B cell (primary cell): ENCODE measurements at regions not wholly inside any gene's neighbourhood (a gene's known extent, or its start where the extent isn't known, plus 50 kb on each side); places are given as distances from the start of the nearest gene placed in this dataset.

Source experiments
- ATAC-seq: fragments of 200-7000 bp; cut with Tn5 transposase; one replicate; pipeline ENCODE4 v1.10.0; 2021; ENCODE audit warnings: low read depth, mild to moderate bottlenecking, moderate number of reproducible peaks, moderate library complexity
- CTCF ChIA-PET: fragments of 350-600 bp; sonication (Branson Sonifier 250); formaldehyde crosslinking; loops from one replicate; lab custom pipeline; 2021; ENCODE audit warnings: antibody characterized with exemption, inconsistent platforms; lab: Charles Lee
- POLR2A ChIA-PET: fragments of 350-600 bp; sonication (Branson Sonifier 250); formaldehyde crosslinking; loops from one replicate; lab custom pipeline; 2021; ENCODE audit warnings: antibody characterized with exemption; lab: Charles Lee
- DNase-seq: peaks from one replicate; pipeline ENCODE4 v3.0.0; 2013
- H2AFZ ChIP-seq: 2 replicates; pipeline ENCODE4 v1.6.1; 2012; ENCODE audit warnings: mild to moderate bottlenecking, low read depth, low read length; ENCODE audit not compliant: insufficient read depth, poor library complexity, severe bottlenecking
- H3K27ac ChIP-seq, 2 donors: 1 replicate in 1 of 2; 2 replicates in 1 of 2; pipeline ENCODE4 v1.5.1; 2012 to 2013; ENCODE audit warnings: low read length in 2 of 2, mild to moderate bottlenecking in 2 of 2, moderate library complexity in 1 of 2
- H3K27me3 ChIP-seq, 4 experiments: fragments of 200-600 bp in 1 of 4; sonication (generic) in 1 of 4; replicated peaks in 1 of 4; 1 replicate in 2 of 4; 2 replicates in 2 of 4; pipeline versions ENCODE4 v1.6.1 to v1.7.0; 2013 to 2016; ENCODE audit warnings: low read length in 3 of 4, mild to moderate bottlenecking in 2 of 4, mixed read lengths in 1 of 4, moderate library complexity in 1 of 4; ENCODE audit not compliant: insufficient read depth in 4 of 4, control insufficient read depth in 3 of 4; ENCODE audit errors: control extremely low read depth in 1 of 4
- H3K36me3 ChIP-seq, 2 experiments: replicated peaks in 1 of 2; 1 replicate in 1 of 2; 2 replicates in 1 of 2; pipeline versions ENCODE4 v1.6.1 to v1.7.1; 2013; ENCODE audit warnings: low read length in 1 of 2; ENCODE audit not compliant: insufficient read depth in 2 of 2, control insufficient read depth in 1 of 2; ENCODE audit errors: control extremely low read depth in 1 of 2, extremely low read depth in 1 of 2
- H3K4me1 ChIP-seq, 2 donors: fragments of 200-600 bp in 1 of 2; sonication (generic) in 1 of 2; 1 replicate in 1 of 2; 2 replicates in 1 of 2; pipeline versions ENCODE4 v1.5.1 to v1.6.1; 2013 to 2017; ENCODE audit warnings: low read length in 2 of 2; ENCODE audit not compliant: control insufficient read depth in 2 of 2, insufficient read depth in 2 of 2
- H3K4me2 ChIP-seq: replicated peaks from 2 replicates; pipeline ENCODE3; 2012; ENCODE audit warnings: mild to moderate bottlenecking, low read depth, low read length; ENCODE audit not compliant: poor library complexity, severe bottlenecking
- H3K4me3 ChIP-seq, 5 experiments: fragments of 200-600 bp in 1 of 5; sonication (generic) in 1 of 5; 1 replicate in 3 of 5; 2 replicates in 2 of 5; pipeline versions ENCODE4 v1.5.1 to v1.7.0; 2011 to 2016; ENCODE audit warnings: low read length in 4 of 5, mild to moderate bottlenecking in 4 of 5, low read depth in 2 of 5, control low read depth in 1 of 5, moderate library complexity in 1 of 5; ENCODE audit not compliant: insufficient read depth in 1 of 5; ENCODE audit errors: control extremely low read depth in 1 of 5, extremely low read depth in 1 of 5
- H3K79me2 ChIP-seq: fragments of 200-600 bp; sonication (generic); one replicate; pipeline ENCODE4 v1.6.0; 2016; ENCODE audit warnings: low read length; ENCODE audit not compliant: control insufficient read depth, insufficient read depth
- H3K9ac ChIP-seq: fragments of 200-600 bp; sonication (generic); 2 replicates; pipeline ENCODE4 v1.6.1; 2017; ENCODE audit warnings: mild to moderate bottlenecking, low read length, moderate library complexity
- H3K9me3 ChIP-seq, 3 donors: one replicate each; pipeline versions ENCODE4 v1.6.1 to v1.7.1; 2013; ENCODE audit warnings: low read length in 2 of 3; ENCODE audit not compliant: control insufficient read depth in 2 of 3, insufficient read depth in 1 of 3; ENCODE audit errors: control extremely low read depth in 1 of 3
- H4K20me1 ChIP-seq: 2 replicates; pipeline ENCODE4 v1.6.0; 2012; ENCODE audit warnings: mild to moderate bottlenecking, low read length; ENCODE audit not compliant: insufficient read depth, control insufficient read depth, poor library complexity, severe bottlenecking
- H3K27ac Mint-ChIP-seq: one replicate; pipeline ENCODE4 v1.8.0; 2021; ENCODE audit warnings: mixed read lengths
- H3K27me3 Mint-ChIP-seq: one replicate; pipeline ENCODE4 v1.8.0; 2021; ENCODE audit warnings: mixed read lengths
- H3K4me1 Mint-ChIP-seq: one replicate; pipeline ENCODE4 v1.8.0; 2021; ENCODE audit warnings: mixed read lengths
- H3K4me3 Mint-ChIP-seq: one replicate; pipeline ENCODE4 v1.8.0; 2021; ENCODE audit warnings: mixed read lengths
- H3K9me3 Mint-ChIP-seq: one replicate; pipeline ENCODE4 v1.8.0; 2022; ENCODE audit warnings: mixed read lengths; ENCODE audit not compliant: insufficient read depth
- EZH2 ChIP-seq: IDR thresholded peaks from 2 replicates; pipeline ENCODE4 v1.6.1; 2012; ENCODE audit warnings: borderline replicate concordance, low read depth, mild to moderate bottlenecking, moderate library complexity, low read length; ENCODE audit not compliant: insufficient read depth, poor library complexity, severe bottlenecking
- WGBS: methylation state at CpG from one replicate; pipeline ENCODE4 v1.1.5; 2013; ENCODE audit warnings: missing lambda C conversion rate; ENCODE audit not compliant: insufficient coverage; 5-methylcytosine and 5-hydroxymethylcytosine counted together
- intact Hi-C: fragments of 100-400 bp; cut with micrococcal nuclease; formaldehyde crosslinking; loops from one replicate; pipeline ENCODE4 v1.10.0; 2022
- TF ChIP-seq, protein P1 (sequence below): fragments of 200-600 bp; IDR thresholded peaks from one replicate; pipeline ENCODE4 v1.8.0; 2022; ENCODE audit warnings: antibody characterized with exemption, mild to moderate bottlenecking

DNA sequence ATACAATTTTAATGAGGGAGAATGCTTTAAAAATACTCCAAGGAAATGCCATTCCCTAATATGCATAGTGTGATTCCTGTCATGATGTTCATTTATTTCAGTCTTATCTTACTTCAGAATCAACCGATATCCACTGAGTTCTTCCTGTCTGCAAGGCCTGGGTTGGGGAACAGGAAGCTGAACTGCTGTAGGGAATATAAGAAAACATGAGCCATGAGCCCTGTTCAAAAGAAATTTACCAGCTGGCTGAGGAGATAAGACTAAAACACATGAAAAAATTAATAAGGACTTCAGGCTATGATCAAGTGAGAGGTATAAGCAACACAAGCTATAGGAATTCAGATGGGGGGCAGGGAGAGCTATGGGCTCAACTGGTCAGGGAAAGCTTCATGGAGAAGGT, 184.7 kb downstream of the PLPP4 start:
- no CpG with 5 or more reads among the region's 1 CpG for WGBS
- ChIA-PET POLR2A (no interaction called here), CTCF (no interaction called here)
- TF ChIP-seq EZH2 = no peak
- TF ChIP-seq, protein P1, sequence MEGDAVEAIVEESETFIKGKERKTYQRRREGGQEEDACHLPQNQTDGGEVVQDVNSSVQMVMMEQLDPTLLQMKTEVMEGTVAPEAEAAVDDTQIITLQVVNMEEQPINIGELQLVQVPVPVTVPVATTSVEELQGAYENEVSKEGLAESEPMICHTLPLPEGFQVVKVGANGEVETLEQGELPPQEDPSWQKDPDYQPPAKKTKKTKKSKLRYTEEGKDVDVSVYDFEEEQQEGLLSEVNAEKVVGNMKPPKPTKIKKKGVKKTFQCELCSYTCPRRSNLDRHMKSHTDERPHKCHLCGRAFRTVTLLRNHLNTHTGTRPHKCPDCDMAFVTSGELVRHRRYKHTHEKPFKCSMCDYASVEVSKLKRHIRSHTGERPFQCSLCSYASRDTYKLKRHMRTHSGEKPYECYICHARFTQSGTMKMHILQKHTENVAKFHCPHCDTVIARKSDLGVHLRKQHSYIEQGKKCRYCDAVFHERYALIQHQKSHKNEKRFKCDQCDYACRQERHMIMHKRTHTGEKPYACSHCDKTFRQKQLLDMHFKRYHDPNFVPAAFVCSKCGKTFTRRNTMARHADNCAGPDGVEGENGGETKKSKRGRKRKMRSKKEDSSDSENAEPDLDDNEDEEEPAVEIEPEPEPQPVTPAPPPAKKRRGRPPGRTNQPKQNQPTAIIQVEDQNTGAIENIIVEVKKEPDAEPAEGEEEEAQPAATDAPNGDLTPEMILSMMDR = no peak
- H3K4me1 ChIP-seq = no peaks in the 10 kb centered on the region
- no peaks in the 10 kb centered on the region for H3K36me3 ChIP-seq
- no peaks in the 10 kb centered on the region for H3K79me2 ChIP-seq
- Mint-ChIP-seq H3K27me3 (peaks cover 7% of the 10 kb centered on the region), H3K27ac (no peak overlapping the region), H3K4me1 (no peaks in the 10 kb centered on the region), H3K4me3 (no peak overlapping the region), H3K9me3 (no peaks in the 10 kb centered on the region)
- H3K4me3 ChIP-seq = no peak overlapping the region
- H3K9ac ChIP-seq = no peak overlapping the region
- H2AFZ ChIP-seq = no peak overlapping the region
- ATAC-seq (no peak), DNase-seq (no peak)
- no peaks in the 10 kb centered on the region for H4K20me1 ChIP-seq
- peaks cover 0 to 2% (median 0%) of the 10 kb centered on the region in 4 experiments for H3K27me3 ChIP-seq
- H3K27ac ChIP-seq = no peak overlapping the region
- intact Hi-C loops = no loop called here
- H3K4me2 ChIP-seq = no peak overlapping the region
- peaks cover 0 to 6% (median 0%) of the 10 kb centered on the region in 3 donors for H3K9me3 ChIP-seq

DNA sequence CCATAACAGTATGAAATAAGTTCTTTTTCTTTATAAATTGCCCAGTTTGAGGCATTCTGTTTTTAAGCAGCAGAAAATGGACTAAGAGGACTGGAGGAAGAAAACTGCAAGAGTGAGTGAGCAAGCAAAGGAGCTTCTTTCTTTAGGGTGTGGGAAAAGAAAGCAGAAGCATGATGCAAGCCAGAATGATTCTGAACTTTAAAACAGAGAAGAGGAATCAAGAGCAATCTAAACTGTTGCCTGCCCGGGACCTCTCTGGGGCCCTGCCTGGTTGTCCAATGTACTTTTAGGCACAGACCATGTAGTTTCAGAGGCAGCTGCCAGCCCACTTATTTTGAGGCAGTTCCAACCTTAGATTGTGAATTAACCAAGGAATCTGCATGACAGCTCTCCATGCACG, 186.3 kb downstream of the PLPP4 start:
- no peak for DNase-seq
- CTCF ChIA-PET = no interaction called here
- H4K20me1 ChIP-seq = no peaks in the 10 kb centered on the region
- H3K9ac ChIP-seq = no peak overlapping the region
- H3K4me3 Mint-ChIP-seq = no peak overlapping the region
- no peaks in the 10 kb centered on the region for H3K9me3 Mint-ChIP-seq
- no peak overlapping the region for H2AFZ ChIP-seq
- no peak for ATAC-seq
- H3K4me2 ChIP-seq = no peak overlapping the region
- no peaks in the 10 kb centered on the region for H3K4me1 ChIP-seq
- intact Hi-C loops = no loop called here
- WGBS = 58% methylated on average over 2 of the region's 2 CpGs
- peaks cover 4% of the 10 kb centered on the region for H3K27me3 Mint-ChIP-seq
- TF ChIP-seq EZH2 = no peak
- TF ChIP-seq, protein P1 = no peak
- H3K79me2 ChIP-seq = no peaks in the 10 kb centered on the region
- no peaks in the 10 kb centered on the region for H3K4me1 Mint-ChIP-seq
- POLR2A ChIA-PET = no interaction called here
- no peak overlapping the region for H3K4me3 ChIP-seq
- no peak overlapping the region for H3K27ac Mint-ChIP-seq
- H3K9me3 ChIP-seq = peaks cover 0 to 6% (median 0%) of the 10 kb centered on the region in 3 donors
- no peaks in the 10 kb centered on the region for H3K36me3 ChIP-seq
- no peaks in the 10 kb centered on the region for H3K27me3 ChIP-seq
- H3K27ac ChIP-seq = no peak overlapping the region
